ENCODE measurements at regions not wholly inside any gene's neighbourhood (a gene's known extent, or its start where the extent isn't known, plus 50 kb on each side); places are given as distances from the start of the nearest gene placed in this dataset.

DNA sequence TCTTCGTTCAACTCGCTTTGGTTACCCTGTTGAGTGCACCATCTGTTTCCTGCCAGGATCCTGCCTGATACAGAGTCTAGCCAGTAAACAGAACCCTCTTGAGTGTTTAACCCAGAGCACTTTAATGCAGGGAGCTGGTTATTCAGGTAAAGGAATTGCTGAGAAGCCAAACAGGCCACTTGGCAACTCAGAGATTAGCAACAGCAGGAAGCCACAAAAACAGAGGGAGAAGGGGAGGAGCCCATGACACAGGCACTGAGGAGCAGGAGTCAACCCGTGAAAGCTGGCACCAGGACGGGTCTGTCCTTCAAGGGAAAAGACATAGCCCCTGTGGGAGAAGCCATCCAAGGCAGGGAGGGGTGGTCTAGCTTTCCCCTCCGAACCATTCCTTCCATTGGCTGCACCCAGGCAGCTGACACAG lies 641.4 kb downstream of the ZNF674 start:
- TF ChIP-seq ESRRB (CRISPR knock-in tag; IDR thresholded peaks at IDR 0.05; ENCODE audit: borderline replicate concordance) (no peak), SMC3 (conservative IDR thresholded peaks at IDR 0.05; ENCODE audit: insufficient read depth, low read depth, low read length) (no peak), CBFB (CRISPR knock-in tag; IDR thresholded peaks at IDR 0.05) (no peak)
